ENCODE measurements at regions not wholly inside any gene's neighbourhood (a gene's known extent, or its start where the extent isn't known, plus 50 kb on each side); places are given as distances from the start of the nearest gene placed in this dataset.

GRCh38 chr18:67621906-67622305 lies 105.4 kb upstream of the DSEL start:
- no peak for DNase-seq

GRCh38 chr18:67621049-67621713 lies 104.7 kb upstream of the DSEL start:
- DNase-seq: no peak

- DNase-seq: no peak
Measured at GRCh38 chr18:67618061-67618460, 101.5 kb upstream of the DSEL start.

- no peak for DNase-seq
Measured at GRCh38 chr18:67615876-67616275, 99.4 kb upstream of the DSEL start.

GRCh38 chr18:67613731-67614130 lies 97.2 kb upstream of the DSEL start:
- no peak for DNase-seq

GRCh38 chr18:67612281-67612680 lies 95.8 kb upstream of the DSEL start:
- DNase-seq: no peak

- no peak for DNase-seq
Measured at GRCh38 chr18:67608615-67609273, 92.2 kb upstream of the DSEL start.

- DNase-seq: no peak
Measured at GRCh38 chr18:67608191-67608590, 91.7 kb upstream of the DSEL start.

- DNase-seq: no peak
Measured at GRCh38 chr18:67600181-67601180, 84.0 kb upstream of the DSEL start.

- DNase-seq: no peak
Measured at GRCh38 chr18:67599277-67599676, 82.8 kb upstream of the DSEL start.

- DNase-seq: no peak
Measured at GRCh38 chr18:67597759-67598158, 81.2 kb upstream of the DSEL start.

- no peak for DNase-seq
Measured at GRCh38 chr18:67596003-67596402, 79.5 kb upstream of the DSEL start.

GRCh38 chr18:67590571-67591141 lies 74.1 kb upstream of the DSEL start:
- no peak for DNase-seq

GRCh38 chr18:67589325-67589724 lies 72.8 kb upstream of the DSEL start:
- DNase-seq: no peak

- no peak for DNase-seq
Measured at GRCh38 chr18:67586101-67586500, 69.6 kb upstream of the DSEL start.

GRCh38 chr18:67583621-67584020 lies 67.1 kb upstream of the DSEL start:
- DNase-seq: no peak

- DNase-seq: no peak
Measured at GRCh38 chr18:67582488-67582887, 66.0 kb upstream of the DSEL start.

GRCh38 chr18:67581178-67581577 lies 64.7 kb upstream of the DSEL start:
- no peak for DNase-seq

- DNase-seq: no peak
Measured at GRCh38 chr18:67577386-67577785, 60.9 kb upstream of the DSEL start.

GRCh38 chr18:67574749-67575148 lies 58.2 kb upstream of the DSEL start:
- no peak for DNase-seq

GRCh38 chr18:67568166-67568565 lies 51.6 kb upstream of the DSEL start:
- DNase-seq: no peak
